ENCODE measurements at regions not wholly inside any gene's neighbourhood (a gene's known extent, or its start where the extent isn't known, plus 50 kb on each side); places are given as distances from the start of the nearest gene placed in this dataset.

- TF ChIP-seq CTCF (conservative IDR thresholded peaks at IDR 0.05; ENCODE audit: low read length) (no peak), EZH2phosphoT487 (IDR thresholded peaks at IDR 0.05; ENCODE audit: borderline replicate concordance) (no peak)
These were observed 101.0 kb upstream of the IRX2 start for GRCh38 chr5:2852446-2852845.

Data from Loucy (cell line).